C4-2B (cell line): ENCODE measurements at regions not wholly inside any gene's neighbourhood (a gene's known extent, or its start where the extent isn't known, plus 50 kb on each side); places are given as distances from the start of the nearest gene placed in this dataset.

Source experiments
- ZFX ChIP-seq: fragments of 450-650 bp; IDR thresholded peaks from 2 replicates; pipeline ENCODE4 v1.6.1; 2017
- TF ChIP-seq, protein P1 (sequence below): fragments of 450-650 bp; conservative IDR thresholded peaks from 2 replicates; pipeline ENCODE4 v1.5.1; 2017; ENCODE audit warnings: mild to moderate bottlenecking

DNA sequence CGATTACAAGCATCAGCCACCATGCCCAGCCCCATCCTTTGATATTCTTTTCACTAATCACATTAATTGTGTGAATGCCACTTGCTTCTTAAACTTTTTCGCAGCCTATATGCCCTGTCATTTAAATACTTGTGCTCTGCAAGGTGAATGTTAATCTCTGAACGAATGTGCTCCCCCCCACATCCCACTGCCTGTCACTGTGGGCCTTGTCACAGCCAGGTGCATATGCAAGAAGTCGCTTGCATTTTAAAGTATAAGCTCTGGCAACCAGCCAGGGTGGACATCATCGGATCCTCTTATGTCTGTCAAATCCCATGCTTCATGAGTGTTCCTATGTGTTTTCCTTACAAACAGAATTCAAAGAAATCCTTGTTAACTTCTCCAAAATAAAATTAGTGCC is 304.4 kb downstream of the GALR1 start:
- TF ChIP-seq, protein P1, sequence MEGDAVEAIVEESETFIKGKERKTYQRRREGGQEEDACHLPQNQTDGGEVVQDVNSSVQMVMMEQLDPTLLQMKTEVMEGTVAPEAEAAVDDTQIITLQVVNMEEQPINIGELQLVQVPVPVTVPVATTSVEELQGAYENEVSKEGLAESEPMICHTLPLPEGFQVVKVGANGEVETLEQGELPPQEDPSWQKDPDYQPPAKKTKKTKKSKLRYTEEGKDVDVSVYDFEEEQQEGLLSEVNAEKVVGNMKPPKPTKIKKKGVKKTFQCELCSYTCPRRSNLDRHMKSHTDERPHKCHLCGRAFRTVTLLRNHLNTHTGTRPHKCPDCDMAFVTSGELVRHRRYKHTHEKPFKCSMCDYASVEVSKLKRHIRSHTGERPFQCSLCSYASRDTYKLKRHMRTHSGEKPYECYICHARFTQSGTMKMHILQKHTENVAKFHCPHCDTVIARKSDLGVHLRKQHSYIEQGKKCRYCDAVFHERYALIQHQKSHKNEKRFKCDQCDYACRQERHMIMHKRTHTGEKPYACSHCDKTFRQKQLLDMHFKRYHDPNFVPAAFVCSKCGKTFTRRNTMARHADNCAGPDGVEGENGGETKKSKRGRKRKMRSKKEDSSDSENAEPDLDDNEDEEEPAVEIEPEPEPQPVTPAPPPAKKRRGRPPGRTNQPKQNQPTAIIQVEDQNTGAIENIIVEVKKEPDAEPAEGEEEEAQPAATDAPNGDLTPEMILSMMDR: no peak
- TF ChIP-seq ZFX: no peak
